Pons (tissue), 1 donor: ENCODE measurements at regions not wholly inside any gene's neighbourhood (a gene's known extent, or its start where the extent isn't known, plus 50 kb on each side); places are given as distances from the start of the nearest gene placed in this dataset.

Experiments used
- DNase-seq: peaks from one replicate; pipeline ENCODE4 v3.0.0-alpha.2; 2016; ENCODE audit warnings: low spot score

GRCh38 chr18:24674200-24674599 is 213.8 kb downstream of the HRH4 start:
- DNase-seq, result no peak

- no peak for DNase-seq
Measured at GRCh38 chr18:24674605-24675004, 214.2 kb downstream of the HRH4 start.

GRCh38 chr18:24677011-24677410 is 216.6 kb downstream of the HRH4 start:
- no peak for DNase-seq

GRCh38 chr18:24678107-24678506 is 217.7 kb downstream of the HRH4 start:
- DNase-seq, result peak; percentile 98

- DNase-seq, result no peak
Measured at GRCh38 chr18:24678626-24679025, 218.2 kb downstream of the HRH4 start.

- DNase-seq, result peak; percentile 5
Measured at GRCh38 chr18:24679062-24679461, 218.6 kb downstream of the HRH4 start.

GRCh38 chr18:24683925-24684324 is 223.5 kb downstream of the HRH4 start:
- no peak for DNase-seq

- no peak for DNase-seq
Measured at GRCh38 chr18:24685254-24685959, 225.0 kb downstream of the HRH4 start.

- DNase-seq, result no peak
Measured at GRCh38 chr18:24695168-24695567, 234.7 kb downstream of the HRH4 start.

- no peak for DNase-seq
Measured at GRCh38 chr18:24702001-24702515, 241.6 kb downstream of the HRH4 start.

GRCh38 chr18:24703316-24703715 is 242.9 kb downstream of the HRH4 start:
- no peak for DNase-seq

GRCh38 chr18:24704946-24705630 is 244.7 kb downstream of the HRH4 start:
- no peak for DNase-seq

GRCh38 chr18:24710474-24710873 is 250.0 kb downstream of the HRH4 start:
- no peak for DNase-seq

GRCh38 chr18:24719791-24720190 is 259.4 kb downstream of the HRH4 start:
- DNase-seq, result no peak

- DNase-seq, result no peak
Measured at GRCh38 chr18:24721388-24721787, 261.0 kb downstream of the HRH4 start.

- no peak for DNase-seq
Measured at GRCh38 chr18:24725644-24726415, 265.4 kb downstream of the HRH4 start.

- DNase-seq, result peak; percentile 91
Measured at GRCh38 chr18:24726727-24727492, 266.5 kb downstream of the HRH4 start.

GRCh38 chr18:24727685-24728084 is 267.2 kb downstream of the HRH4 start:
- DNase-seq, result no peak

- no peak for DNase-seq
Measured at GRCh38 chr18:24731158-24731557, 270.7 kb downstream of the HRH4 start.

- no peak for DNase-seq
Measured at GRCh38 chr18:24731981-24732380, 271.5 kb downstream of the HRH4 start.

- DNase-seq, result peak; percentile 55
Measured at GRCh38 chr18:24734058-24734457, 273.6 kb downstream of the HRH4 start.
